ENCODE measurements at regions not wholly inside any gene's neighbourhood (a gene's known extent, or its start where the extent isn't known, plus 50 kb on each side); places are given as distances from the start of the nearest gene placed in this dataset.
"Not testable (repeated sequence)": the region's sequence is repeated elsewhere in the genome, so short reads cannot be mapped to it uniquely, and the experiment has no call there.

- TF ChIP-seq, protein P1, sequence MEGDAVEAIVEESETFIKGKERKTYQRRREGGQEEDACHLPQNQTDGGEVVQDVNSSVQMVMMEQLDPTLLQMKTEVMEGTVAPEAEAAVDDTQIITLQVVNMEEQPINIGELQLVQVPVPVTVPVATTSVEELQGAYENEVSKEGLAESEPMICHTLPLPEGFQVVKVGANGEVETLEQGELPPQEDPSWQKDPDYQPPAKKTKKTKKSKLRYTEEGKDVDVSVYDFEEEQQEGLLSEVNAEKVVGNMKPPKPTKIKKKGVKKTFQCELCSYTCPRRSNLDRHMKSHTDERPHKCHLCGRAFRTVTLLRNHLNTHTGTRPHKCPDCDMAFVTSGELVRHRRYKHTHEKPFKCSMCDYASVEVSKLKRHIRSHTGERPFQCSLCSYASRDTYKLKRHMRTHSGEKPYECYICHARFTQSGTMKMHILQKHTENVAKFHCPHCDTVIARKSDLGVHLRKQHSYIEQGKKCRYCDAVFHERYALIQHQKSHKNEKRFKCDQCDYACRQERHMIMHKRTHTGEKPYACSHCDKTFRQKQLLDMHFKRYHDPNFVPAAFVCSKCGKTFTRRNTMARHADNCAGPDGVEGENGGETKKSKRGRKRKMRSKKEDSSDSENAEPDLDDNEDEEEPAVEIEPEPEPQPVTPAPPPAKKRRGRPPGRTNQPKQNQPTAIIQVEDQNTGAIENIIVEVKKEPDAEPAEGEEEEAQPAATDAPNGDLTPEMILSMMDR (IDR thresholded peaks at IDR 0.05; ENCODE audit: control insufficient read depth, extremely low read depth, insufficient read depth): no peak
- DNase-seq (ENCODE audit: low read depth): no peak
- no peak overlapping the region for H3K4me3 ChIP-seq (ENCODE audit: low read depth, low read length)
Observed at GRCh38 chr18:55732227-55733106, 144.5 kb upstream of the TCF4 start.

DNA sequence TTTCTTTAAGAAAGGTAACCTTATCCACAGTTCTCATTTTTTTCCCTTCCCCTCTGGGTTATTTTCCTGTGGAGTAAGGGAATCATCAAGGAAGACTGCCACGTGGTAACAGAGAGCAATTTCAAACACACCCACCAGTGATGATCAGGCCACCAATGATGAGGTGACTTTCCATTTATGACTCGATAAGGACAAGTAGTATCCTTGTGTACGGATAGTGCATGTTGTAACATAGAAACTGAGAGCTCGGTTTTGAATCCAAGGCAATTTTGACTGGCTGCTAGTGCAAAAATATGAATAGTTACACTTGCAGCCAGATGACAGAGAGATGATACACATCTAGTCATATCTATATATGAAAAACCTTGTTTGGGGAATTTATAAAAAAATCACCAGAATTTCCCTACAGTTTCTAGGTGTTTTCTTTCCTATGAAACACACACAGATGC is 143.6 kb upstream of the TCF4 start:
- no peak overlapping the region for H3K4me3 ChIP-seq (ENCODE audit: low read depth, low read length)
- no peak for DNase-seq (ENCODE audit: low read depth)
- TF ChIP-seq, protein P1 (IDR thresholded peaks at IDR 0.05; ENCODE audit: control insufficient read depth, extremely low read depth, insufficient read depth): no peak

- not testable (repeated sequence) for DNase-seq (ENCODE audit: low read depth)
Observed at GRCh38 chr18:55721006-55721405, 133.0 kb upstream of the TCF4 start.

GRCh38 chr18:55713707-55714106 is 125.7 kb upstream of the TCF4 start:
- DNase-seq (ENCODE audit: low read depth): no peak
- no peak overlapping the region for H3K4me3 ChIP-seq (ENCODE audit: low read depth, low read length)
- TF ChIP-seq, protein P1 (IDR thresholded peaks at IDR 0.05; ENCODE audit: control insufficient read depth, extremely low read depth, insufficient read depth): no peak

More at GRCh38 chr18:55721006-55721405, 133.0 kb upstream of the TCF4 start:
- peak overlapping the region; percentile 52 for H3K4me3 ChIP-seq (ENCODE audit: low read depth, low read length)

DNA sequence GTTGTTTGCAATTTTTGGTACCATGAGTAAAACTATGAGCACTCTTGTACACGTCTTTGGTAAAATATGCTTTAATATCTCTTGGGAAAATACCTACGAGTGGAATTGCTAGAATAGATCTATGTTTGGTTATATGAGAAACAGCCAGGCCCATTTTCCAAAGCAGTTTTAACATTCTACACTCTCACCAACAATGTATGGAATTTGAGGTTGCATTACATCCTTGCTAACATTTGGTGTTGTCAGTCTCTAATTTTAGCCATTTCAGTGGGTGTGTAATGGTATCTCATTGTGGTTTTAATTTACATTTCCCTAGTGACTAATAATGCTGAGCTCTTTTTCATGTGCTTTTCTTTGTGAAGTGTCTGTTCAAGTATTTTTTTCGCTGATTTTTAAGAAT is 118.9 kb upstream of the TCF4 start:
- DNase-seq (ENCODE audit: low read depth): no peak
- TF ChIP-seq, protein P1 (IDR thresholded peaks at IDR 0.05; ENCODE audit: control insufficient read depth, extremely low read depth, insufficient read depth): no peak
- H3K4me3 ChIP-seq (ENCODE audit: low read depth, low read length): no peak overlapping the region

- H3K4me3 ChIP-seq (ENCODE audit: low read depth, low read length): no peak overlapping the region
- TF ChIP-seq, protein P1 (IDR thresholded peaks at IDR 0.05; ENCODE audit: control insufficient read depth, extremely low read depth, insufficient read depth): no peak
- DNase-seq (ENCODE audit: low read depth): no peak
Observed at GRCh38 chr18:55699233-55699765, 111.3 kb upstream of the TCF4 start.

DNA sequence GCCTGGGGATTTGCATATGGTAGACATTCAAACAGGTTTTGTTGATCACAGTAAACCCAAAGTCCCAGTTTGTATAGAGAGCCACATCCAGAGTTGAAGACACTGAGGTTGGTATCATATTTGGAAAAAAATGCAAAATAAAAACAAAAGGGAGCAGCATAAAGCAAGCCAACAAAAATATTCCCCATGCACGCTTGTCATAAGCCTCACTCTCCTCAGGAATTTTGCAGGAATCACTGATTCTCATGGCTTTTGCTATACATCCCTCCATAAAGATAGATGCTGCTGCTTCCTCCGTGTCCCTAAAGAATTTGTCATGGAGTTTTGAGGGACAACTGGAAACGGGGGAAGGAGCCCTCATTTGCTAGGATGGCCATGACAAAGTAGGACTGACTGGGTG is 108.8 kb upstream of the TCF4 start:
- no peak for DNase-seq (ENCODE audit: low read depth)
- no peak overlapping the region for H3K4me3 ChIP-seq (ENCODE audit: low read depth, low read length)
- TF ChIP-seq, protein P1 (IDR thresholded peaks at IDR 0.05; ENCODE audit: control insufficient read depth, extremely low read depth, insufficient read depth): no peak

Data from LNCaP clone FGC (cell line).